ENCODE measurements at regions not wholly inside any gene's neighbourhood (a gene's known extent, or its start where the extent isn't known, plus 50 kb on each side); places are given as distances from the start of the nearest gene placed in this dataset.
"Not testable (repeated sequence)": the region's sequence is repeated elsewhere in the genome, so short reads cannot be mapped to it uniquely, and the experiment has no call there.

DNA sequence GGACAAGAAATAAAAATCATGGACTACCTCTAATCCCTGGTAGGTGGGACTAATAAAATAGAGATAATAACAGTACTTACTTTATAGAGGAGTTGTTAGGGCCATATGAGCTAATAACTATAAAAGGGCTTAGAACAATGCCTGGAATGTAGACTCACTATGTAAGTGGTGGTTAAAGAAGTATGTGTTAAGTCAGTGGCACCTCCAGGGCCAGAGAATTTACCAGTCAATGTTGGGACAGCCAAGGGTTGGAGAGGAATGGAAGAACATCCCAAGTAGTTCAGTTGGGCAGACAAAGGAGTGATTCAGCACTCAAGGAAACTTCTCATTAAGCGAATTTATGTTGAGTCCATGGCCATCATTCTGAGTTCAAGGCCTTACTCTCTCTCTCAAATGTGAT lies 116.8 kb downstream of the OTOR start:
- Histone ChIP-seq H3K36me3 (ENCODE audit: control insufficient read depth in 2 of 2, extremely low read depth in 1 of 2, insufficient read depth in 2 of 2, low read length in 2 of 2) (no peaks in the 10 kb centered on the region), H3K9ac (ENCODE audit: control insufficient read depth, extremely low read depth, insufficient read depth, low read length) (no peak overlapping the region), H2AFZ (ENCODE audit: control insufficient read depth, low read length) (no peak overlapping the region), H3K27ac (ENCODE audit: control insufficient read depth, insufficient read depth, low read length) (no peak overlapping the region), H4K20me1 (ENCODE audit: control insufficient read depth, extremely low read depth, insufficient read depth, low read length) (no peaks in the 10 kb centered on the region), H3K9me3 (ENCODE audit: control insufficient read depth, low read depth, low read length) (no peaks in the 10 kb centered on the region), H3K27me3 (ENCODE audit: control insufficient read depth, extremely low read depth, insufficient read depth, low read length) (no peaks in the 10 kb centered on the region), H3K4me1 (ENCODE audit: control insufficient read depth, extremely low read depth, insufficient read depth, low read length) (no peaks in the 10 kb centered on the region), H3K9me1 (ENCODE audit: control insufficient read depth, extremely low read depth, insufficient read depth, low read length) (no peaks in the 10 kb centered on the region), H3K4me3 (ENCODE audit: control insufficient read depth in 2 of 3, extremely low read depth in 1 of 3, insufficient read depth in 2 of 3, low read depth in 1 of 3, low read length in 3 of 3) (no peak overlapping the region), H3K79me2 (ENCODE audit: control insufficient read depth, insufficient read depth, low read length) (no peaks in the 10 kb centered on the region), H3K4me2 (ENCODE audit: control insufficient read depth, extremely low read depth, insufficient read depth, low read depth, low read length) (no peak overlapping the region)
- TF ChIP-seq, protein P1, sequence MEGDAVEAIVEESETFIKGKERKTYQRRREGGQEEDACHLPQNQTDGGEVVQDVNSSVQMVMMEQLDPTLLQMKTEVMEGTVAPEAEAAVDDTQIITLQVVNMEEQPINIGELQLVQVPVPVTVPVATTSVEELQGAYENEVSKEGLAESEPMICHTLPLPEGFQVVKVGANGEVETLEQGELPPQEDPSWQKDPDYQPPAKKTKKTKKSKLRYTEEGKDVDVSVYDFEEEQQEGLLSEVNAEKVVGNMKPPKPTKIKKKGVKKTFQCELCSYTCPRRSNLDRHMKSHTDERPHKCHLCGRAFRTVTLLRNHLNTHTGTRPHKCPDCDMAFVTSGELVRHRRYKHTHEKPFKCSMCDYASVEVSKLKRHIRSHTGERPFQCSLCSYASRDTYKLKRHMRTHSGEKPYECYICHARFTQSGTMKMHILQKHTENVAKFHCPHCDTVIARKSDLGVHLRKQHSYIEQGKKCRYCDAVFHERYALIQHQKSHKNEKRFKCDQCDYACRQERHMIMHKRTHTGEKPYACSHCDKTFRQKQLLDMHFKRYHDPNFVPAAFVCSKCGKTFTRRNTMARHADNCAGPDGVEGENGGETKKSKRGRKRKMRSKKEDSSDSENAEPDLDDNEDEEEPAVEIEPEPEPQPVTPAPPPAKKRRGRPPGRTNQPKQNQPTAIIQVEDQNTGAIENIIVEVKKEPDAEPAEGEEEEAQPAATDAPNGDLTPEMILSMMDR (optimal IDR thresholded peaks at IDR 0.05 in 1 of 3, IDR thresholded peaks at IDR 0.05 in 1 of 3, conservative IDR thresholded peaks at IDR 0.05 in 1 of 3; ENCODE audit: extremely low read depth in 1 of 3, insufficient read depth in 2 of 3, low read length in 3 of 3), result no peak
- TF ChIP-seq EZH2 (IDR thresholded peaks at IDR 0.05; ENCODE audit: low read length), result no peak
- DNase-seq (ENCODE audit: low read depth, low spot score) (no peak), FAIRE-seq (no peak)
- dilution Hi-C loops (cut with MboI; ENCODE audit: extremely low pct_ligation_motif_present, low sequenced_read_pairs), result no loop called here

DNA sequence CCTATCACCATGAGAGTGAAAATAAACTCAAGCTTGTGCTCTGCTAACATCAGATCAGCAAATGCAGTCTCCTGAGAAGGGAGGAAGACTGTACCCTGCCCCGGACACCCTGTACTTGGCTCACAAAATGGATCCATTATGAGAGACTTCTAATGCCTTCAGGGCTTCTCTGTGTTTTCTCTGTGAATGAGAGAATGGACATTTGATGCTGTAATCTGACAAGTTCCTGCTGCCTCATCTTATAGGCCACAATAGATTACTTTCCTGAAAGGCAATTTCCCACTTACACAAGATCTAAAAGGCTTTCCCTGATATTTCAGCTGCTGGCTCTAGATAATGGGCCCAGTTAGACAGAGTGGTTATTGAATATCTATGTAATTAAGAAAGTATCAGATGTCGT lies 117.2 kb downstream of the OTOR start:
- H3K4me3 ChIP-seq (ENCODE audit: control insufficient read depth in 2 of 3, extremely low read depth in 1 of 3, insufficient read depth in 2 of 3, low read depth in 1 of 3, low read length in 3 of 3), result no peak overlapping the region
- H3K9ac ChIP-seq (ENCODE audit: control insufficient read depth, extremely low read depth, insufficient read depth, low read length), result no peak overlapping the region
- no peak for DNase-seq (ENCODE audit: low read depth, low spot score)
- TF ChIP-seq, protein P1 (optimal IDR thresholded peaks at IDR 0.05 in 1 of 3, IDR thresholded peaks at IDR 0.05 in 1 of 3, conservative IDR thresholded peaks at IDR 0.05 in 1 of 3; ENCODE audit: extremely low read depth in 1 of 3, insufficient read depth in 2 of 3, low read length in 3 of 3), result no peak
- TF ChIP-seq EZH2 (IDR thresholded peaks at IDR 0.05; ENCODE audit: low read length), result no peak
- no peak overlapping the region for H2AFZ ChIP-seq (ENCODE audit: control insufficient read depth, low read length)
- no peak overlapping the region for H3K4me2 ChIP-seq (ENCODE audit: control insufficient read depth, extremely low read depth, insufficient read depth, low read depth, low read length)
- no peaks in the 10 kb centered on the region for H3K9me3 ChIP-seq (ENCODE audit: control insufficient read depth, low read depth, low read length)
- no peaks in the 10 kb centered on the region for H4K20me1 ChIP-seq (ENCODE audit: control insufficient read depth, extremely low read depth, insufficient read depth, low read length)
- no peak overlapping the region for H3K27ac ChIP-seq (ENCODE audit: control insufficient read depth, insufficient read depth, low read length)
- H3K9me1 ChIP-seq (ENCODE audit: control insufficient read depth, extremely low read depth, insufficient read depth, low read length), result no peaks in the 10 kb centered on the region
- H3K36me3 ChIP-seq (ENCODE audit: control insufficient read depth in 2 of 2, extremely low read depth in 1 of 2, insufficient read depth in 2 of 2, low read length in 2 of 2), result no peaks in the 10 kb centered on the region
- dilution Hi-C loops (cut with MboI; ENCODE audit: extremely low pct_ligation_motif_present, low sequenced_read_pairs), result no loop called here
- no peaks in the 10 kb centered on the region for H3K27me3 ChIP-seq (ENCODE audit: control insufficient read depth, extremely low read depth, insufficient read depth, low read length)
- H3K79me2 ChIP-seq (ENCODE audit: control insufficient read depth, insufficient read depth, low read length), result no peaks in the 10 kb centered on the region
- no peaks in the 10 kb centered on the region for H3K4me1 ChIP-seq (ENCODE audit: control insufficient read depth, extremely low read depth, insufficient read depth, low read length)
- FAIRE-seq, result no peak

GRCh38 chr20:16873124-16873523 lies 125.0 kb downstream of the OTOR start:
- FAIRE-seq; H3K4me3 ChIP-seq (ENCODE audit: control insufficient read depth in 2 of 3, extremely low read depth in 1 of 3, insufficient read depth in 2 of 3, low read depth in 1 of 3, low read length in 3 of 3); H3K9ac ChIP-seq (ENCODE audit: control insufficient read depth, extremely low read depth, insufficient read depth, low read length); H3K27ac ChIP-seq (ENCODE audit: control insufficient read depth, insufficient read depth, low read length); H2AFZ ChIP-seq (ENCODE audit: control insufficient read depth, low read length); dilution Hi-C loops (cut with MboI; ENCODE audit: extremely low pct_ligation_motif_present, low sequenced_read_pairs); H3K36me3 ChIP-seq (ENCODE audit: control insufficient read depth in 2 of 2, extremely low read depth in 1 of 2, insufficient read depth in 2 of 2, low read length in 2 of 2); H4K20me1 ChIP-seq (ENCODE audit: control insufficient read depth, extremely low read depth, insufficient read depth, low read length); H3K79me2 ChIP-seq (ENCODE audit: control insufficient read depth, insufficient read depth, low read length); H3K4me1 ChIP-seq (ENCODE audit: control insufficient read depth, extremely low read depth, insufficient read depth, low read length); H3K27me3 ChIP-seq (ENCODE audit: control insufficient read depth, extremely low read depth, insufficient read depth, low read length); H3K9me1 ChIP-seq (ENCODE audit: control insufficient read depth, extremely low read depth, insufficient read depth, low read length); H3K9me3 ChIP-seq (ENCODE audit: control insufficient read depth, low read depth, low read length); H3K4me2 ChIP-seq (ENCODE audit: control insufficient read depth, extremely low read depth, insufficient read depth, low read depth, low read length); DNase-seq (ENCODE audit: low read depth, low spot score): not testable (repeated sequence)

Data from keratinocyte (primary cell).